NB4 (cell line): ENCODE measurements at regions not wholly inside any gene's neighbourhood (a gene's known extent, or its start where the extent isn't known, plus 50 kb on each side); places are given as distances from the start of the nearest gene placed in this dataset.

ENCODE experiments used
- CTCF ChIP-seq: IDR thresholded peaks from one replicate; pipeline ENCODE4 v1.5.1; 2012; ENCODE audit warnings: low read depth, low read length
- MAX ChIP-seq: IDR thresholded peaks from 2 replicates; pipeline ENCODE4 v1.6.1; 2011; ENCODE audit warnings: low read depth, low read length
- POLR2A ChIP-seq: IDR thresholded peaks from 2 replicates; pipeline ENCODE4 v1.6.1; 2011; ENCODE audit warnings: mild to moderate bottlenecking; ENCODE audit not compliant: insufficient read length; ENCODE audit errors: extremely low read depth

GRCh38 chr13:53161251-53161650 lies 132.6 kb downstream of the OLFM4 start:
- TF ChIP-seq CTCF (no peak), POLR2A (no peak), MAX (no peak)
